ENCODE measurements at regions not wholly inside any gene's neighbourhood (a gene's known extent, or its start where the extent isn't known, plus 50 kb on each side); places are given as distances from the start of the nearest gene placed in this dataset.
"Not testable (repeated sequence)": the region's sequence is repeated elsewhere in the genome, so short reads cannot be mapped to it uniquely, and the experiment has no call there.

DNA sequence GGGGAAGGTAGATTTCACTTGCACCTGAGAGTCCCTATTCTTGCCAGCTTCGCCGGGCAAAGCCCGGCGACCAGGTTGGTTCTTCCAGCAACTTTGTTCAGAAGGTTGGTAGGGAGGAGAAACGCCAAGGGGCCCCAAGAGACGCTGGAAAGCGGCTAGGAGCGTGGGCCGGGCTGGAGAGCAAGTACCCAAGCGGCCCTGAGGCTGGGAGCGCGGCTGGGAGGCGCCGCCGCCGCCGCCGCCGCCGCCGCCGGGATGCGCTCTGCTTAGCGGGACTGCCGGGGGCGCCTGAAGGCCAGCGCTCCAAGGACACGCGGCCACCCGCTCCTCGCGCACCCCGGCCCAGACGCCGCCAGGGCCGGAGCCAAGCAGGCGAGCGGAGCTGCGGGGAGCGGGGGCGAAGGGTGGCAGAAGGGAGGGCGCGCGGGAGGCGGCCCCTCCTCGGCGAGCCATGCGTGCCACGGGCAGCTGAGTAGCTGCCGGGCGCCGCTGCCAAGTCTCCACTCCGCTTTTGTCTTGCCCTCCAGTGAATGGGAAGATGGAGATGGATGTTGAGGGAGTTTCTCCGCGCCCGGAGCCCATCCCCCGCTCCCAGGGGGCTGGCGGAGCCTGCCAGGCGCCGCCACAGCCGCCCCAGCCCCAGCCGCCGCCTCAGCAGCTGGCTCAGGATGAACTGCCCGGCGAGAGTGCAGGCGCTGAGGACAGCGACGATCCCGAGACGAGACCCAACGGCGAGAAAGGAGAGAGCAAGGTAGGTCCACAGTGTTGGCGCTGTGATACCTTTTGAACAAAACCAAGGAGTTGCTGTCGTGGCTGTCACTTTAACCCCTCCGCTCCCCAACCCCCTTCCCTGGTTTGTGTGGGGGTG is 227.4 kb upstream of the AZI2 start:
- no peak for DNase-seq

DNA sequence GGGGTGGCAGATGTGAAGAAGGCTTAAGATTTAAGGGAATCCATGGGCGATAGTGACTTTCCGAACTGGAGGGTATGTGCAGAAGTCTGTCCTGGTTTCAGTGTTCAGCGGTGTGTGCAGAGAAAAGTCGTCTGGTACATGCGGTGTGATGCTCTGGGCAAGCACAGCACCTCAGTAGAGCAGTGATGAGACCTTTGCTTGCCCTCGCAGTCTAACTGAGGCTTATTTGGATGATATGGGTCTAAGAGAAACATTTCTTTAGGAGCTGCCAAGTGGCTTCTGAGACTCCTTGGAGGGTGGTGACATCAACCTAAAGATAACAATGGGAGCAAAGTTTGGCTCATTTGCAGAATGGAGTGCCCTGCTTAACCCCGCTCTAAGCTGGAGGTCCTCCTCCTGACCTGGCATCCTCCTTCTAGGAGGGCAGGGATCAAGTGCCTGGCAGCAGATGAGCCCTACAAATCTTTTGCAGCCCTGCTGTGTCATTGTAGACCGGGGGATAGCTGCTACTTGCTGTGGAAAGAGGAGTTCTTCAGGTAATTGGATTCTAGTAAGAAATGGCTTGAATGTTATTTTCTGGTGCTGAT is 228.1 kb upstream of the AZI2 start:
- no peak for DNase-seq

DNA sequence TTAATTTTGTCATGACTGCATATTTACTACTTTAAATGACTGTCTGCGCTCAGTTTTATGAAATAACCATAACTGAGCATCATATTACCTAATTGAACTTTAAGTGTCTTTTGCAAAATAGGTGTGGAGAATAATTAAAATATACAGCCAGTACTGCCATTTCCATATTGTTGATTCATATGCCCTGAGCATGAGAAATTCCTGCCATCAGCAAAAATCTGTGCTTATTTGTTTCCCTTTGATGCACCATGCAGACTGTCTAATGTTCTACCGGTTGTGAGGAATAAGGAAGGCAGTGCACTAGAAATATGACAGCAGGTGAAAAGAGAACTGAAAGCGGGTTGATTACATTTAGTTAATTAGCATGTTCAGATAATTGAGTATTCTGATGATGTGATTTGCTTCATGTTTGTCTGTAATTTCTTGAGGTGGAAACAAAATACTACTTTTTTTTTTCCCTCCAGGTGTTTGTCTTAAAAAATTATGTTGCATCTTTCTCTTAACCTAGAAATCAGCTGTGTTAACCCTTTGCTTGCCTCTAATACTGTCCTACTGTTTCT is 229.4 kb upstream of the AZI2 start:
- DNase-seq = no peak

DNA sequence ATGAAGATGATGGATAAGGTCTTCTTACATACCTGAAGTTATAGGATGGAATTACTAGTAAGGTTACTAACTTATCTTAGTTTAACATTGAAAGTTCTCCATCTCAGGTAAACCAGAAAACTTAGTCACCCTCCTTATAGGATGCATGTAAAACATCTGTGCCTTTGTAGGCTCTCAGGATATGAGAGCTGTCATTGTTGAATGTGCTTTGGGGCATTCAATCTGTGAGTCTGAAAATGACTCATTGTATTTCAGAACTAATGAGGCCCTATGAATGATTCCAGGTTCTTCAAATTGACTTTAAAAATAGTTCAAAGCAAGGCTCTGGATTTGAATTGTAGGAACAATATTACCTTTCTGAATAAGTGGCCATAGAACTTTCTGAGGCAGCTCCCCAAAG is 237.7 kb upstream of the AZI2 start:
- DNase-seq = no peak

DNA sequence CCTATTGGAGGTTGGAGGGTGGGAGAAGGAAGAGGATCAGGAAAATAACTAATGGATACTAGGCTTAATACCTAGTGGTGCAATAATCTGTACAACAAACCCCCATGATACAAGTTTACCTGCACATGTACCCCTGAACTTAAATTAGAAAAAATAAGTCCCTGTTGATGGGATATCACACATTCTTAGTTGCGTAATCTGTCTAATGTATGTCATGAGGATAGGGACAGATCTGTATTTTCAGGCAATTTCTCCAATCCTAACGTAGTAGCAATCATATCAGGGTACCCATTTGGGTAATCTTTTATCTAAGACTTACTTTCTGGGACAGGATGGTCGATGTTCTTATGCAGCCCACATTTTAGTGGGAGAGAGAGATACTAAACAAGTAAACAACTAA is 239.1 kb upstream of the AZI2 start:
- no peak for DNase-seq

DNA sequence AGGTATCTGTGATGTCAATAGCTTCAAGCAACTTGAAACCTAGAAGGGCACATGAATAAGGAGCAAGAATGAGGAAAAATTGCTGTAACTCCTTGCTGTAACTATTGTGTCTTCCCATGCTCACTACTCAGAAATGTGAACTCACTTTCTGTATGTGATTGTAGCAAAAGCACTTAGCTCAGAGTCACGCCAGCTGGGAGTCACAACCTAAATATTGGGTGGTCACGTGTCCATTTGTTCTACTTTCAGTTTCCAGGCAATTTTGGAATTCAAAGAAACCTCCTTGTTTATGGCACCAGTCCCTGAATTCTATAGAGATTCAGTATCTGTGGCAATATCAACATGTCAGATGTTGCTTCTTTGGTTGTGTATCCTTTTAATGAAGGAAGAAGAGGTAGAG is 241.6 kb upstream of the AZI2 start:
- DNase-seq = no peak

DNA sequence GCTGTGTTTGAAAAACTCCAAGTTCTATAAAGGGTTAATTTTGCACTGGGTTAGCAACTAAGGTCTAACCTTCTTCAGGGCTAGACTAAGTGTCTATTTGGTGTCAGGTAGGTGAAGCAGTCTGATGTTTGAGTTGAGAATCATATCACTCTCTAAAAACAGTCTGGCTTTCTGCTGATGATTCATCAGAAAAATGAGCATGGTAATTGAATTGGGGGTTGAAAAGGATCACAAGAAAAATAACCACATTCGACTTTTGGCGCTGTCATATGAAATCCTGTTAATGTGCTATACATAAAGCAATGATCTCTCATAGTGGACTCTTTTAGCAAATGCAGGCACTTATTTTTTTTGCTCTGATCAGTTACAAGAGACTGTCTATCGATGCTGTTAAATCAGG is 242.2 kb upstream of the AZI2 start:
- no peak for DNase-seq

DNA sequence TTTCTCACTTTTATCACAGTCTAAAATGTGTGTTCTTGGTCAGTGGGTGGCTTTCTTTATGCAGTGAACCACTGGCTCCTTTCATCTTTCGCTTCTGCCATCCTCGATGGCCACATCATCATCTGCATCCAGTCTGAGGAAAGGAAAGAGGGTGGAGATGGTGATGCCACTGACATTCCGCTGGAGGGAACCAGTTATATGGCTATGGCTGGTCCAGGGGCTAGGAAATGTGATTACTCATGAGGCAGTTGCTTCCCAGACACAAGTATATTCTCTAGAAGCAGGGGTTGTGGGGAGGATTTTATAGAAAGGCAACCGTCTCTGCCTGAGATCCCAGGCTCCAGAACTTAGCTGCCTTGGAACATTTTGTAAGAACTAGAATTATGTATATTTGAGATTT is 246.7 kb upstream of the AZI2 start:
- DNase-seq = no peak

DNA sequence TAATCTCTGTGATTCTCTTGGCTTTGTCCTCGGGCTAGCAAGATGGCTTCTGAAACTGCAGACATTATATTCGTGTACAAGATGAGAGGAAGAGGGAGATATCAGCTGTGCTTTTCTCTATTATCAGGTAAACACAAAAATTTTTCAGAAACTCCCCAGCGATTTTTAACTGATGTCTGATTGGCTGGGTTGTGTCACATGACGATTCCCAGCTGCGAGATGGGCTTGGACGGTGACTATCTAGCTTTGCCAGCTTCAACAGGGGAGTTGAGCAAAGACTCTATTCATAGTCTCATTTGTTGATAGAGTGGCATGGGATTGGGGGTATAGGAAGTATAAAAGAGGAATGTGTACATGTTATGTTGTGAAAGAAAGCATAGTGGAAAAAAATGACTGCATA is 248.8 kb upstream of the AZI2 start:
- no peak for DNase-seq

DNA sequence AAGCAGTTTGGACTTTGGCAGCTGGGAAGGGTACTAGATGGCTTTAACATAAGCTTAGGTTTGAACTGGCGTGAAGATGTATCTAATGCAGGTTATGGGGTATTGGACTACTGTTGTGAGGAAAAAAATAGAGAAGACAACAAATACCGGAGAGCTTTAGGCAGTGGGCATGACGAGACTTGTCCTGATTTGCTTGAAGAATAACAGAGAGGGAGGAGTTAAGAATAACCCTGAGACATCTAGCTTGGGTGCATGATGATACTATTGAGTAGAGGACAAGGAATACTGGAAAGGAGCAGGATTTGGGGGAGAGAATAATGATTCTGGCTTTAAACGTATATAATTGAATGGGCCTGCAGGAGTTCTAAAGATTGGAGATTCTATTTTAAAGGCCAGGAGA is 249.5 kb upstream of the AZI2 start:
- DNase-seq = no peak

DNA sequence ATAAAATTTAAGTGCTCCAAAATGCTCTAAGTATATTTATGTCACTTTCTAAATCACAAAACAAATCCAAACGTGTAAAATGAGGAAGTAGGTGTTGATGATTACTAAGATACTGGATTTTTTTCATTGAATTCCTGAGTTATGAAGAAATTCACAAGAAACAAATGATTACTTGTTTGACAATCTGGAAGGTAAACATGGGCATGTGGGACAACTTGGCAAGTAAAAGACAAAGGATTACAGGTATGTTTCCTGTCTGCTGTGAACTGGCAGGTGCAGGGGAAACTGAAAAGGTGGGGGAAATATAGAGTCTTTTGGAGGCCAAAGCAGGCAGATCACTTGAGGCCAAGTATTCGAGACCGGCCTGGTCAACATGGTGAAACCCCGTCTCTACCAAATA is 252.7 kb upstream of the AZI2 start:
- no peak for DNase-seq

DNA sequence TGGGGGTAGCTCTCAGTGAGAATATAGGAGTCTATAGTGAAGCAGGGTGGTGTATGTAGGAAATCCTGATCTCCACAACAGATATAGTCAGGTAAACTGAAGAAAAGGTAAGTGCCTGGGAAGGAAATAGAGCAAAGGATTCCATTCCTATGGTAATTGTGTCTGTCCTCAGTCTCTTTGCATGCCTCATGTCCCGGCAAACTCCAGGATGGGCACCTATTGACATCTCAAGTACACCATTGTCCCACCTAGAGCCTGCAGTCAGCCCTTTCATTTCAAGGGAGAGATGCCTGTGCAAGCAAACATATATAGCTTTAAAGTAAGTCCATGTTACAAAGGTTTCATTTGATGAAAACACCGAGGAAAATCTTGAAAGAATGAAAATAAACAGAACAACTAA is 257.7 kb upstream of the AZI2 start:
- no peak for DNase-seq

DNA sequence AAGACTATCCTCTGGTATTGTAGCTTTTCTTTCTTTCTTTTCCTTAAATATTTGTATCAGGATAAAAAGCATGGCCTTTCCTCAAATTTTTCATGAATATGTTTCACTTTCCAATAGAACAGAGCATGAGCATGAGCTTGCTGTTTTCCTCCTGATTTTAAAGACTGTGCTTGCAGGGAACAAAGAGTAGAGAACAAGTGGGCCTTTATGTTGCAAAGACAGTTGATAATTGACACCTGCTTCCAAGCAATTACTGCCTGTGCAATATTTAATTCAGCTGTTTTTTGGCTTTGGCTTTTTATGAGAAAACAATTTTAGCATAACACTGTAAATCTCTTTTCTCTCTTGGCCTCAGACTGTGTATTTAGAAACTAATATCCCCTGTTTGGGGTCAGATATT is 263.6 kb upstream of the AZI2 start:
- no peak for DNase-seq

DNA sequence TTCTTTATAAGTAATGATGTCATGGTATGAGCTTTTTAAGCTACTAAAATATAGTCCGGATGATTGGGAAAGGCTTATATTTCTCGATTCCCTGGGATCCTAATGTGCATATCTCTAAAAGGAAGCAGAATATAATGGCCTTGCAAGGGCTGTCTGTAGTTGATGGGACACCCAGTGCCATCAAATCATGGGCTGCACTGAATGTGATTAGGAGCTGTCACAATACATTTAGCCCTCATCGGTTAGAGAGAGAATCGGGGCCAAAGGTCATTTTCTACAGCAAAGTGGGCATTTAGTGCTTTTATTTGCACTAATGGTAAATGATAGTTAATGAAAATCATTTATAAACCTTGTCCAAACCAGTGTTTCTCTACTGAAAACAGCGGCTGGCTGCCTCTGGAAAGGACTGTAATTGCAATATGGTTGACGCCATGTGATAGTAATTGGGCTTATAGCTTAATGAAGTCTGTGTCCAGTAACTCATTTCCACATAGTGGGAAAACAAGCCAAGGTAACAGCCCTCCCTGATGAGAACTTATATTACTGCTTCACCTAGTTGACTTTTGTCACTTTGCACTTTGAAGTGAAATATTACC is 265.0 kb upstream of the AZI2 start:
- DNase-seq = no peak

DNA sequence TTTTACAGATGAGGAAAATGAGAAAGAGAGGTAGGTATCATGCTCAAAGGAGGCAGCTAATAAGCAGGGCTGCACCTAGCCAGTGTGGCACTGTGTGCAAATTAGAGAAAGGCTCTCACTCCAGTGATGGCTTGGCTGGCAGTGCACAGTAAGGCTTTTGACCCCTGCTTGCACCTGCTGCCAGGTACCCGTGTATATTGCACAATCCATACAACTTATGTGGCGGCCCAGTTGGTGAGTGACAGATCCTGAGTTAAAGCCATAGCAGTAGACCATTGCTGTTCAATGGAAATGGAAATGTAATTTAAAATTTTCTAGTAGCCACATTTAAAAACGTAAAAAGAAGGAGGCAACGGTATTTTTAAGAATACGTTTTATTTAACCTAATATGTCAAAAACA is 266.4 kb upstream of the AZI2 start:
- DNase-seq = no peak

DNA sequence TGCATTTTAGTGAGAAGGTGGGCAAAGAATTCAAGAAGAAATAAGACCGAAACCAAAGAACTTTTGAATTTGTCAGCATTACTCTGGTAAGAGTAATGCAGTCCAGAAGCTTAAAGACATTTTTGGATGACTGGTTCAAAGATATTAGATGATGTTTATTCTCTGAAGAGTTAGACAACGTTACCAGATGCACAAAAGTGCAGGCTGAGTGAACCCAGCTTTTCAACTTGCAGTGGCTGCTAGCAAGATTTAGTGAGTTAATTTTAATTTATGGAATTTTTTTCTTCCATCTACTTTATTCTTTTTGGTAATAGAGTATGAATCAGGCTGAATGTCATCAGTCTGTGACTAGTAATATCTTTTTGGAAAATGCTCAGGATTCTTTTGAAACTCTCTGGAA is 267.3 kb upstream of the AZI2 start:
- DNase-seq = no peak

DNA sequence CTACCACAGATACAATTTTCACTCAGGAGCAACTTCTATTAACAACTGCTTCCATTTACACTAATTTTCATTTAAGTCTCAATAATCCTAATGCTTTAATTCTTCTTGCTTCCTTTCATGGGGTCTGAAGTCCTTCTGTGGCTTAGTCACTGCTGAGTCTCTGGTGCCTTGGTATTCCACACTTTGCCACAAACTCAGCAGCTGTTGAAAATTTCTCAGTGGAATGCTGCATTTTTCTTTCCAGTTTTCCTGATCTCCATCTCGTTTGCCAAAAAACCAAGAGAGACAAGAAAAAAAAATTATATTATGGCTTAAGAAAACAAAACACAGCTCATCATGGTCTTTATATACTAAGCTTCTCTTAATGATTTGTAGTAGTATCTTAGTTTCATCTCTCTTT is 269.2 kb upstream of the AZI2 start:
- no peak for DNase-seq

DNA sequence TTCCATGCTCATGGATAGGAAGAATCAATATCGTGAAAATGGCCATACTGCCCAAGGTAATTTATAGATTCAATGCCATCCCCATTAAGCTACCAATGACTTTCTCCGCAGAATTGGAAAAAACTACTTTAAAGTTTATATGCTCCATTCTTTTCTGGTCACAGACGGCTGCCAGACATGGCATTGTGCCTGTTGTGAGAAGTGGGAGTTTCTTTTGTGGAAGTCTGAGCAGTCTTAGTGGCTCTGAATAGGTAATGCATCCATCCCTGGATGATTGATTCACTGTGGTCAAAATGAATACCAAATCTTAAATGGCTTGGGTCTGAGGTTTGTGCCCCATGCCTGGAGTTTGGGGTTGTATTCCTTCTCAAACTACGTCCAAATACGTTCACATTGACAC is 274.5 kb upstream of the AZI2 start:
- DNase-seq = no peak

DNA sequence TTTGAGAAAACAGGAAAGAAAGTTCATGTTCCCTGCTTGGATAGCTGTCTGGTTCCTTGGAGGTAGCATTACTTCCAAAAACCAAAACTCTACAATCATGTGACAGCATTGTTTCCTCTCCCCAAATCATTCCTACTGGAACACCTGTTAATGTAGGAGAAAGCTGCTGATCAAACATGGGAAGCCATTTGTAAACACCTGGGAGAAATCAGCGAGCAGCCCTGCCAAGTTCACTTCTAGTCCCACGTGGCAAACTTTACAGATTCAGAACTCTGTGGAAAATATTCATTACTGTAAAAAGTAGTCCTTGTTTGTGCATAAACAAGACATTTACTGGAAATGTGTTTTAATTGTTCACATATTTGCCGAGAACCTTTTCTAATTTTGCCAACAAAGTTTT is 275.5 kb upstream of the AZI2 start:
- DNase-seq = no peak

DNA sequence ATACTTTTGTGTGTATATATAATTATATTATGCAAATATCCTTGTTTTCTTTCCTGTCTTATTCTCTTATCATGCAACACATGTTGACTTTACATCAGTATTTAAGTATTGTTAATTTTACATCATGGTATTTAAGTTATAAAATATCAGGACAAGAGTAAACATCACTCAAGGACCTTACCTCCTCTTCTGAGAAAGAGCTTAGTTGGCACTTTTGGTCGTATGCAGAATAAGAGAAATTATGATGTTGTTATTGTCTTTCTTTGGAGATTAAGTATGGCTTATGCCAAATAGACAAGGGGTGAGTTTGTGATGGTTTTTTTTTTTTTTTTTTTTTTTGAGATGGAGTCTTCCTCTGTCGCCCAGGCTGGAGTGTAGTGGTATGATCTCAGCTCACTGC is 279.2 kb upstream of the AZI2 start:
- not testable (repeated sequence) for DNase-seq

DNA sequence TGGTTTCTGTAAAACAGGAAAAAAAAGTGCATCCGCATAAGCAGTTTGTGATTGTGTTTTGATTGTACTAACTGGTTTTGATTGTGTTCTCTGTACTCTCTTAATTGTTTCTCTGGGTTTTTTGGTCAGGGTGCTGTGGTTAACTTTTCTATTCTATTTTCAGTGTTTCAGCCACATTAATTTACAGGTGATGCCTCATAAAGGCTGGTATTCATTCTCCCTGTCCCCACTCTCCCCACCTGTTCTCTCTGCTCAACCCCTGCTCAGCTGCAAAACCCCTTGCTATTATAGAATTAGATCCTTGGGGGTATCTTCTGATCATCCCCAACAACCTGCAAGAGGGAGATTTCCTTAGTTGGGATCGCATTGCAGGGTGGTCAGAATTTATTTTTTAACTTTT is 285.4 kb upstream of the AZI2 start:
- DNase-seq = no peak

DNA sequence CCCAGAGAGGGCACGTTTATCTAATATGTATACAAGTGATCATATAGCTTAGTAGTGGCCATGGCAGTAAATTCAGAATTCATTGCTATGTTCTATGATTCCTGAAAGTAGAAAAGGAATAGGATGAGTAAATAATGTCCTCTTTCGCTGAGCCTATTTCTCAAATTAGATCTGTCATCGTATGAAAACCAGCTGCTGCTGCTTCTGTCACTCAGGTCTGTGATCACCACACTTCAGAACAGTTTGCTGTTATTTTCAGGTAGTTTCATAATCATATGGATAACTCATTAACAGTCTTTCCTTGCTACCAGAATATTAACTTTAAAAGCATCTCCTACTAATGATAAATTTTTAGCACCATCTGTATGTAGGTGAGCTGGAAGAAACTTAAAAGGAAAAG is 289.1 kb upstream of the AZI2 start:
- DNase-seq = no peak

DNA sequence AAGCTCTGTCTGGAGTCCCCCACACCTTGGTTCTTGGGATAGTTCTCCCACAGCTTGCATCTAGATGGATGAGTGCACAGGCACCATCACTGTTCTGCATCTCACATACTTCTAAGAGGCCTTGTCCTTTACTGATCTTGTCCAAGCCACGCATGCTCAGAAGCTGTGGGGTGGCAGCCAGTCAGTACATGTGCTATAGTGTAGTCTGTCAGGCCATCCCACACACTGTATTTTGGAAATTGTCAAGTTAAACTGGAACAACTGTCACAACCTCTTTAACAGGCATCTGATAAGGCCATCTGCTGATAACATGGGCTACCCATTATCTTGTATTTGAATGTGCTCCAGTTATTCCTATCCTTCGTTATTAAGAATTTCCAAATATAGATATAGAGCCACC is 296.5 kb upstream of the AZI2 start:
- DNase-seq = no peak

DNA sequence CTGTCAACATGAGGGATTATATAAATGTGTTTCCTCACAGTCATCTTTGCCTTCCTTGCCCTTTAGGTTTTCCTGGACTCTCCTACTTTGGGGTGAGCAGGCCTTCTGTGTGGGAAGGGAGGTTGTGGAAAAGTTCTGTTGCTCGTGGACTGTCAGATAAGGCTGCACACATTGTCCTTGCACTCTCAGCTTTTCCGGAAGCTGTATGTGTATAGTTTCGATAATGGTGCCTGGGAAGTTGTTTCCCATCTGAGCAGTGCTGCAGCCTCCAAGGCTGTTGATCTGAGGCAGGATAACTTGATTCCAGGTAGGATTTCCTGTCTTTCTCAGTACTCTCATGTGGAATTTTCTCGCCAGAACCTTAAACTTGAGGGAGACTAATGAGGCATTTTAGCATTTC is 297.8 kb upstream of the AZI2 start:
- no peak for DNase-seq
